HFF-Myc (cell line): ENCODE measurements at regions not wholly inside any gene's neighbourhood (a gene's known extent, or its start where the extent isn't known, plus 50 kb on each side); places are given as distances from the start of the nearest gene placed in this dataset.
"Not testable (repeated sequence)": the region's sequence is repeated elsewhere in the genome, so short reads cannot be mapped to it uniquely, and the experiment has no call there.

ENCODE experiments used
- DNase-seq: peaks from one replicate; pipeline ENCODE4 v3.0.0-alpha.2; 2011; ENCODE audit warnings: low read depth; ENCODE audit errors: extremely low read depth
- H3K4me3 ChIP-seq: replicated peaks from 2 replicates; pipeline ENCODE4 v1.5.1; 2011; ENCODE audit warnings: low read depth, mild to moderate bottlenecking, control low read depth, low read length
- CTCF ChIP-seq: IDR thresholded peaks from 2 replicates; pipeline ENCODE4 v1.5.1; 2012; ENCODE audit warnings: mild to moderate bottlenecking, low read depth, low read length, control low read depth; ENCODE audit errors: missing control alignments

- no peak for TF ChIP-seq CTCF
- H3K4me3 ChIP-seq: no peak overlapping the region
- DNase-seq: no peak
These were observed 855.6 kb downstream of the EFNB2 start for GRCh38 chr13:105679838-105680237.

GRCh38 chr13:105678072-105678471 lies 857.4 kb downstream of the EFNB2 start:
- no peak overlapping the region for H3K4me3 ChIP-seq
- no peak for TF ChIP-seq CTCF
- no peak for DNase-seq

GRCh38 chr13:105672881-105673280 lies 862.6 kb downstream of the EFNB2 start:
- no peak for TF ChIP-seq CTCF
- DNase-seq: no peak
- no peak overlapping the region for H3K4me3 ChIP-seq

- not testable (repeated sequence) for H3K4me3 ChIP-seq, DNase-seq
These were observed 864.3 kb downstream of the EFNB2 start for GRCh38 chr13:105671131-105671530.

DNA sequence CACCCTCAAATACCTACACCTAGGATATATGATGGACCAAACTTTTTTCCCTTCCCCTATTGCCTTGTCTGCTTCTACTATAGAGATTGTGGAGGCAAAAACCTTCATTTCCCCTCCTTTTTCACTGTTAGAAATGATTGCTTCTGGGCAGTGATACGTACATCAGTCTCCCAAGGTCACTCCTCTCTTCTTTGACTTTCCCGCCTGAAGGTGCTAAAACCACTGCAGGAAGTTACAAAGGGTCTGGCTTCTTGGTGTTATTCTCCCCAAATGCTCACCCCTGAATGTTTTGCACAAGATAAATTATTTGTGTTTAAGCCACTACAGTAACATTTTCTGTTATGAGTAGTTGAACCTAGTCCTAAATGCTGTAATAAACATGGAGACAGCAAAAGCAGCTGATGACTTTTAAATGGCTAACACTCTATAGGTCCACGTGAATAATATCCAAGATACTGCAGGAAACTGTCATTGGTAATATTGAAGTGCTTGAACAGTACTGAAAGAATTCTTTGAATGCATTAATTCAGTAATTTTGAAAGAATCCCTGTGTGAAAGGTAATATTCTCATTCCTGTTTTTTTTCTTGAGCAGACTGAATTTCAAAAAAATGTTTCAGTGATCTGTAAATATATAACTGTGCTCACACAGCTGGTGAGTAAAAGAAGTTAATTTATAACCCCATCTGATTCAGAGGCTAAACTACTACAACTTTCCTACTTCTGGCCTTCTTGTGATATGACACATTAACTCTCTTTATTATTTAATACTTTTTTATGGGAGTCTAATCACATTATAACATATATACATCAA lies 865.1 kb downstream of the EFNB2 start:
- TF ChIP-seq CTCF: no peak
- DNase-seq: no peak
- no peak overlapping the region for H3K4me3 ChIP-seq

DNA sequence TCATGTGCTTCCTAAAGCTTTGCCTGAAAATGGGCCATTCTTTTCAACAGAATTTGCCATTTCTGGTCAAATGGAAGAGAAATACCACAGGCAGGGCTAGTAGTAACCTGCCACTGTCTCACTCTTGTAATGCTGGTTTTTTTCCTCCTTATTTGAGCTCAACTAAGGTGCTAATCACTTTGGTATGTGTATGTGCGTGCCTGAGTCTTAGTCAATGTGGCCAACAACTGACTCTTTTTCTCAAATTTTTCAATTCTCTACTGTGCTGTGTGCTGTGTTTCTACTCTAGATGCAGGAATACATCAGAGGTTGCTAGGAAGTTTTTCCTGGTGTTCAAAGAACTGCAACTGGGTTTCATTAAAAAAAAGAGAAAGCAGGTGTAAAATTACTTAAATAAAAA lies 870.2 kb downstream of the EFNB2 start:
- DNase-seq: no peak
- TF ChIP-seq CTCF: no peak
- H3K4me3 ChIP-seq: no peak overlapping the region

DNA sequence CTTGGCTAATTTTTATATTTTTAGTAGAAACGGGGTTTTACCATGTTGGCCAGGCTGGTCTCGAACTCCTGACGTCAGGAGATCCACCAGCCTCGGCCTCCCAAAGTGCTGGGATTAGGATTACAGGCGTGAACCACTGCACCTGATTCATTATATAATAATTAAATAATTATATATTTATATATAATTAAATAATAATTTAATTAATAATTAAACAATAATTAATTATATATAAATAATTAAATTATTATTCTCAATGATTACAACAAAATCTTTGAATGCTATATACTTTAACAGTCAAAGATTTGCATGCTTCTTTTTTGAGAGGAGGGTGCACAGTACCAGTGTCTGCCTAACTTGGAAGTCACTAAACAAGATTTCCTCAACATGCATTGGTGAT lies 872.3 kb downstream of the EFNB2 start:
- DNase-seq: no peak
- H3K4me3 ChIP-seq: no peak overlapping the region
- no peak for TF ChIP-seq CTCF
